Kidney epithelial cell (primary cell): ENCODE measurements at regions not wholly inside any gene's neighbourhood (a gene's known extent, or its start where the extent isn't known, plus 50 kb on each side); places are given as distances from the start of the nearest gene placed in this dataset.

Source experiments
- DNase-seq: peaks from one replicate; pipeline ENCODE4 v3.0.0-alpha.2; 2010; ENCODE audit warnings: low read depth
- H3K27me3 ChIP-seq: 2 replicates; pipeline ENCODE4 v1.6.0; 2011; ENCODE audit warnings: low read length; ENCODE audit not compliant: control insufficient read depth, insufficient read depth
- H3K36me3 ChIP-seq: 2 replicates; pipeline ENCODE4 v1.5.1; 2011; ENCODE audit warnings: low read length; ENCODE audit not compliant: control insufficient read depth, insufficient read depth
- H3K4me3 ChIP-seq: 2 replicates; pipeline ENCODE4 v1.5.1; 2011; ENCODE audit warnings: low read depth, mild to moderate bottlenecking, control low read depth, low read length
- CTCF ChIP-seq: IDR thresholded peaks from 2 replicates; pipeline ENCODE4 v1.5.1; 2011; ENCODE audit warnings: mild to moderate bottlenecking, moderate library complexity, low read length, control low read depth, inconsistent platforms; ENCODE audit not compliant: insufficient read depth, poor library complexity, severe bottlenecking

GRCh38 chr21:24208562-24209260 is 1398.6 kb downstream of the MRPL39 start:
- no peak for DNase-seq
- no peak for TF ChIP-seq CTCF
- H3K36me3 ChIP-seq: no peaks in the 10 kb centered on the region
- no peaks in the 10 kb centered on the region for H3K27me3 ChIP-seq
- H3K4me3 ChIP-seq: no peak overlapping the region

- DNase-seq: no peak
These were observed 1402.0 kb downstream of the MRPL39 start for GRCh38 chr21:24205319-24205718.

GRCh38 chr21:24204641-24205040 is 1402.6 kb downstream of the MRPL39 start:
- DNase-seq: no peak
- Histone ChIP-seq H3K36me3 (no peaks in the 10 kb centered on the region), H3K27me3 (no peaks in the 10 kb centered on the region), H3K4me3 (no peak overlapping the region)
- TF ChIP-seq CTCF: no peak

More at GRCh38 chr21:24205319-24205718, 1402.0 kb downstream of the MRPL39 start:
- Histone ChIP-seq H3K36me3 (no peaks in the 10 kb centered on the region), H3K27me3 (no peaks in the 10 kb centered on the region), H3K4me3 (no peak overlapping the region)
- no peak for TF ChIP-seq CTCF

- Histone ChIP-seq H3K4me3 (no peak overlapping the region), H3K27me3 (no peaks in the 10 kb centered on the region), H3K36me3 (no peaks in the 10 kb centered on the region)
- DNase-seq: no peak
- no peak for TF ChIP-seq CTCF
These were observed 1407.2 kb downstream of the MRPL39 start for GRCh38 chr21:24200052-24200451.

- Histone ChIP-seq H3K27me3 (no peaks in the 10 kb centered on the region), H3K36me3 (no peaks in the 10 kb centered on the region), H3K4me3 (no peak overlapping the region)
- TF ChIP-seq CTCF: no peak
- DNase-seq: no peak
These were observed 1409.4 kb downstream of the MRPL39 start for GRCh38 chr21:24197923-24198322.

GRCh38 chr21:24197132-24197643 is 1410.1 kb downstream of the MRPL39 start:
- Histone ChIP-seq H3K27me3 (no peaks in the 10 kb centered on the region), H3K36me3 (no peaks in the 10 kb centered on the region), H3K4me3 (no peak overlapping the region)
- no peak for DNase-seq
- no peak for TF ChIP-seq CTCF
